SH-SY5Y (cell line): ENCODE measurements at regions not wholly inside any gene's neighbourhood (a gene's known extent, or its start where the extent isn't known, plus 50 kb on each side); places are given as distances from the start of the nearest gene placed in this dataset.

Experiments used
- GATA2 ChIP-seq: IDR thresholded peaks from 2 replicates; pipeline ENCODE4 v1.6.1; 2011; ENCODE audit warnings: mild to moderate bottlenecking, low read depth, low read length
- GATA3 ChIP-seq: IDR thresholded peaks from 2 replicates; pipeline ENCODE4 v1.6.1; 2011; ENCODE audit warnings: low read depth, mild to moderate bottlenecking, low read length, moderate library complexity

GRCh38 chr10:46220872-46221538 lies 65.8 kb upstream of the ANTXRL start:
- TF ChIP-seq GATA3 (no peak), GATA2 (no peak)
